ENCODE measurements at regions not wholly inside any gene's neighbourhood (a gene's known extent, or its start where the extent isn't known, plus 50 kb on each side); places are given as distances from the start of the nearest gene placed in this dataset.

GRCh38 chr3:34919025-34919424 lies 720.3 kb upstream of the ARPP21 start:
- no peak for DNase-seq

DNA sequence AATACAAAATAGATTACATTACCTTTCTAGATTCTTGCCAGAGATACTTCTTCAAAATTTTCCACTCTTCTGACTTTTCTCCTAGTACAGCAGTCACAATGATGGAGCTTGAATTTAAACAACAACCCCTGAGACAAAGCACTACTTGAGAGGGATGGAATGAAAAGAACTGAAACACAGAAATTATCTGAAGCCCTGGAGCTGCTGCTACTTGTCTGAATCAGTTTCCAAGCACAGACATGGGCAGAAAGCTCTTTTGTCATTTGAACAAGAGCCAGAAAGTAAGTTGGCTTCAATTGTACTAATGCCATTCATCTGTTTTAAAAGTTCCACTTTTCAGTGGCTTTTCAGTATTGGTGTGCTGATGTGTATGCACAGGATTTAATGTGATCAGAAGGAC lies 718.5 kb upstream of the ARPP21 start:
- DNase-seq: no peak

- DNase-seq: no peak
Observed at GRCh38 chr3:34924961-34925360, 714.4 kb upstream of the ARPP21 start.

GRCh38 chr3:34925851-34926250 lies 713.5 kb upstream of the ARPP21 start:
- DNase-seq: no peak

DNA sequence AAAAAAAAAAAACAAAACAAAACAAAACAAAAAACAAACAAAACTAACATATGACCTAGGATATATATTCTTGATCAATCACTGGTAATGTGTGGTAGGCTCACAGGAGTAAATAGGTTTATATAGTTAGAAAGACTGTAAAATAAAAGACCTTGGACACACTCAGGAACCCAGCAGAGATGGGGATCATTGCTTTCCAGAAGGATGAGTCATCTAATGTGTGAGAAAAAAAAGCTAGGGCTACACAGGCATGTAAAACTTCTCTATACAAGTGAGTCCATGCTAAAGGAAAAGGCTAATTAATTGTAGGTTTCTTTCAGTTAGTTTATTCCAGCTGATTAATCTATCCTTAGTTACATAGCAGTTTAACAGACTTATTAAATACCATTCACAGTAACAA lies 710.3 kb upstream of the ARPP21 start:
- no peak for DNase-seq

- DNase-seq: no peak
Observed at GRCh38 chr3:34934660-34935059, 704.7 kb upstream of the ARPP21 start.

DNA sequence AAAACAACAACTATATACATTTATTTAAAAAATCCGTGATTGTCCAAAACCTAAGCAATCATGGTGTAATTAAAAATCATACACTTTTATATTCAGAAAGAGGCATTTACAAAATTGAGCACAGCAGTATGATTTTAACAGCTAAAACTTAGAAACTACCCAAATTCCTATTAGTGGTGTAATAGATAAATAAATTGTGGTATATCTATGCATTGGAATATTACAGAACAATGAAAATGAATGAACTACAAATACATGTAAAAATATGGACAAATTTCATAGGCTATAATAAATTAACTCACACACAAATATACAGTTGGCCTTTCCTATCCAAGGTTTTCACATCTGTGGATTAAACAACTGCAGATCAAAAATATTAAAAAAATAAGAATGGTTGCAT lies 700.5 kb upstream of the ARPP21 start:
- DNase-seq: no peak

DNA sequence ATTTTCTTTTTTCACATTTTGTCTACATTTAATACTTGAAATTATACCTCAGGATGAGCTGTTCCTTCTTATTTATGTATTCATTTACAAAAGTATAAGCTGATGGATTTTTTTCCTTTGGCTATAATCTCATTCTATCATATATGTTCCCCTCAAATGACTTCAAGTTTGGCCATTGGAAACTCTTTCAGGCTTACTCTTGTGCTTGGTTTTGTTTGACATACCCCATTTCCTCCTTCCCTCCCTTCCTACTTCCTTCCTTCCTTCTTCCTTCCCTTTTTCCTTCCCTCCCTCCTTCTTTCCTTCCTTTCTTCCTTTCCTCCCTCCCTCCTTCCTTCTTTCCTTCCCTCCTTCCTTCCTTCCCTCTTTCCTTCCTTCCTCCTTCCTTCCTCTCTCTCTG lies 697.1 kb upstream of the ARPP21 start:
- no peak for DNase-seq

DNA sequence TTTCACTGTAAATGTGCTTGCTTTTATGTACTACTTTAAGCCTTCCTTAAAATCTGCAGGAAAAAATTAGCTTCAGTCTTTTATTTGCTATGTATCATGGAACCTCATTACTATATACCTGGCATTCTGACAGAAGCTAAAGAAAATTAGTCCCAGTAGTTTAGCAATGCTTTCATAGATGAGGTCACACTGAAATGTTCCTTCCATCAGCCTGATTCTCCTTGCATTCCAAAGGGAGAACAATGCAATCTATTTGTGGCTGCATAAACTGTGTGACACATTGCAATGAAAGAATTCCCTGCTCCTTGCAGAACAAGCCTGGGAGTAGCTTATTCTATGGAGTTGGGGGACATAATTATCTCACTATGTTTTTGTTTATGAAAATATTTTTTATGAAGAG lies 691.5 kb upstream of the ARPP21 start:
- no peak for DNase-seq

GRCh38 chr3:34948517-34948916 lies 690.8 kb upstream of the ARPP21 start:
- DNase-seq: no peak

DNA sequence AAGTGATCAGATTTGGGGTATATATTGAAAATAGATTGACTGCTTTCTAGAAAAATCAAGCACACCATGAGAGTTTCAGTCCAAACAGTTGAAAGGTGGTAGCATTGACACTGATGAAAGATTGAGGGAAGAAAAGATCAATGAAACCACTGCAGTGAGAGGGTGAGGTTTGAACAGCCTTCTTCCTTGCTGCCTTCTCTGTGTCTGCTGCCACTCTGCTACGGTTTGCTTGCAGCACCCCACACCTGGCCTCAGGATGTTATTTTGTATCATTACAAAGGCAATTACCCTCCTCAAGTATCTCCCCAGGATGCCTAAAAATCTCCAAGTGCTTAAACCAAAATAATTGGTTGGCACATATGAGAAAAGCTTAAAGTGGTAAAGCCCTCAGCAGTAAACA lies 683.6 kb upstream of the ARPP21 start:
- DNase-seq: no peak

- DNase-seq: no peak
Observed at GRCh38 chr3:34956511-34956910, 682.8 kb upstream of the ARPP21 start.

DNA sequence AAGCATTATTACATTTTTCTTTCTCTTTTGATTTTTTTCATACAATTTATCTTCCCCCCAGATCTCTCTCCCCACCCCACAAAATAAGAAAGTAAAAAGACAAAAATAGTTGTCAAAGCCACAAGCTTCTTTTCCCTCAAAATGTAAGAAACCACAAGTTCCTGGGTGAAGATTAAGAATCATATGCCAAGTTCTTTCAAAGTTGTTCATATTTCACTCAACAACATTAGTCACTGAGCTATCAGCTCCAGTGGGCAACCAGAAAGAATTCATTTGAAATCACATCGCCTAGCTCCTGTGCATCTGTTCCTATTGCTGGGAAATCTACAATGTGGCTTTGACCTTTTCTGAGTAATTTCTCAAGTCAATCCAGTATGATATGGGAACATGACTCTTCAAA lies 681.6 kb upstream of the ARPP21 start:
- no peak for DNase-seq

DNA sequence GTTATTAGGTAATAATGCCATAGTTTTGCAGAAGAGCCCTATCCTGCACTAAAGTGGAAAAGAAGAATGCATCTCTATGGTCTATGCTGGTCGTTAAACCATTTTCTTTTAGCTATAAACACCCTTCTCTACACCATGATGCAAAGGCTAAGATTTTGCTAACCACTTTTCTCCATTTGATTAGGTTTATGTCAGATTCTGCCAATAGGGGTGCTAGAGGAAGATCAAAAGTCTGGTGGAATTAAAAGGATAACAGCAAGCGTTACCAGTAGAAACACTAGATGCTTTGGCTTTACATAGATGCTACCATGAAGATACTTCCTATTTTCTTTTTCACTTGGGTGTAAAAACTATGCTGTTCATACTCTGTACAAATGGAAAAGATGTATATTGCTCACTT lies 669.8 kb upstream of the ARPP21 start:
- DNase-seq: no peak

- DNase-seq: no peak
Observed at GRCh38 chr3:34972481-34972880, 666.8 kb upstream of the ARPP21 start.

- DNase-seq: no peak
Observed at GRCh38 chr3:34973586-34973985, 665.7 kb upstream of the ARPP21 start.

GRCh38 chr3:34983631-34984030 lies 655.7 kb upstream of the ARPP21 start:
- no peak for DNase-seq

- DNase-seq: no peak
Observed at GRCh38 chr3:34988296-34988695, 651.0 kb upstream of the ARPP21 start.

DNA sequence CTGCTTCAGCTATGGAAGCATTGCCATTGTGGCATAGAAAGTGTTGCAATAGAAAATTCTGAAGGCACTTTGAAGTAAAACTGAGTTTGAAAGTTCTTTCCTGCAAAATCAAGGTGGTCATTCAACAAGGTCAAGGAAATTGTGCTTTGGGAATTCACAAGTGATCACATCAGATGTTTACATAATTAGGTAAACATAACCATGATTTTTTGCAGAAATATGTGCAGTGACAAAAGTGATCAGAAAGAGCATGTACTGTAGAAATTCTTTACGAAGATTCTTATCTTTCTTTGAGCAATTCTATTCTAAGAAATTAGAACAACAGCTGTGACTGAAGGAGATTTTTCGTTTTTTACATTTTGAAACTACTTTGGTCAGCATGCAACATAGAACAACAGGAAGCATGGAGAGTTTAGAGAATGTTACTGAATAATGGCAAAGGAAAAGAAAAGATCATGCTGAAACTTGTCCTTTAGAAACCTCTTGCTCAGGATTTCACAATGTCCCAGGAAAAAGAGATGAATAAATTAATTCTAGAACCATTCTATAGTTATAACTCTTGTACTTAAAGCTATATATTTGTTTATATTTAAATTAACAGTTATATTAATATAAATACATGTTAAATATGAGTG lies 643.4 kb upstream of the ARPP21 start:
- DNase-seq: no peak

- DNase-seq: no peak
Observed at GRCh38 chr3:34998902-34999301, 640.4 kb upstream of the ARPP21 start.

DNA sequence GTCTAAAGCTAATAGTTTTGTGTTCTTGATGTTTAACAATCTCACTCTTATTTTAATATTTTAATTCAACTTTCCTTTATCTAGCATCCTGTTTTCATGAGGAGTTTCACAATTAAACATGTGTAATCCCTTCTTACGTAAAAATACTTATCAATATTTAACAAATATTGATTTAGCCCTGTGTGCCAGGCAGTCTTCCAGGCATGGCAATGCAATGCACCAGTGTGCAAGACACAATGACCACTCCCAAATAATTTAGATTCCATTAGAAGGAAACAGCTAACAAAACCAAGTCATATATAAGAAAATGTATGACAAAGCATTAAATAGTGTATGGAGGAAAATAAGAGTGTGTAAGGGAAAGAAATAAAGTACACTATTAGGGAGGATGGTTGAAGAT lies 627.1 kb upstream of the ARPP21 start:
- no peak for DNase-seq

GRCh38 chr3:35028157-35028556 lies 611.2 kb upstream of the ARPP21 start:
- DNase-seq: no peak

DNA sequence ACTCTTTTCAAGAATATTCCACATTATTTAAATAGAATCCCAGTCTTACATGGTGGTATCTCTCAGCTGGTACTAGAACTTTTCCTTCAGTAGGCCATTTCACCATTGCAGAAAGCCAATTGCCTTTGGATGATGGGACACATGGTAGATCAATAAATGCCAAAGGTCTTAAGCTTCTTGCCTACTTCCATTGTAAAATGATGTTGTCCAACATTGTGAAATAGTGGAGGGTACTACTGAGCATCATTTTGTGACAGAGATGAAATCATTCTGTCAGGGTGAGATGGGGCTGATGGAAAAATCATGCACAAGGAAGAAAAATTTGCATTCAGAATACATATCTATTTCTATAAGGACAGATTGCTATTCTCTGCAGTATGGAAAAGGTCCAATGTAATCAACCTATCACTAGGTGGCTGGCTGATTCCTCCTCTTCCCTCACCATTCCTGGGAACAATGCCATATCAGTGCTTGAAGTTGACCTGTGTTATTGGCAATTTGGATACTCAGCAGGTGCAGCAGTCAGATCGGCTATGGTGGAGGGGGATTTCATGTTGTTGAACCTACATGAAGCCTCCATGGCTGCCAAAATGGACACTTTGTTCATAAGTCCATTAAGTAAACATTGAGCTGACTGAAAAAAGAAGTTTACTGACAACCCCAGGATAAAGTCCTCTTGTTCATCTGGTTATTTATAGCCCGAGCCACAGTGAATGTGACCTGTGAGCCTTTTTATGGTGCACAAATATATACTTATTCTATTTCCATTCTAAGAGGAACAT lies 596.9 kb upstream of the ARPP21 start:
- DNase-seq: no peak

DNA sequence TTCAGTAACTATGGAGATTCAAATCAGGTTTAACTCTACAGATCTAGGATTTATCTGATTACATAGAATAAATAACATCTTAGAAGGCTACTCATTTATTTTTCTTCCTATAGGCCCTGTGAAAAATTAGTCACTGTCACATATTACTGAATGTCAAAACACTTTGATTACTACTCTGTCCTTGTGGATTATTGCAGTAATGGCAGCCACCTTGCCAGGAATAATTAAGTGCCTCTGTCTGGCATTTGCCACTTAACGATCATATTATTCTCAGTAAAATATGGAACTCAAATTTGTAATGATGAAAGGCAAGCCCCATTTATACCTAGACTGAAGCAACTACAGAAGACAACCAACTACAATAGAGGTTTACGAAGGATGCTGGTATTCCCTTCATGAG lies 596.3 kb upstream of the ARPP21 start:
- DNase-seq: no peak

DNA sequence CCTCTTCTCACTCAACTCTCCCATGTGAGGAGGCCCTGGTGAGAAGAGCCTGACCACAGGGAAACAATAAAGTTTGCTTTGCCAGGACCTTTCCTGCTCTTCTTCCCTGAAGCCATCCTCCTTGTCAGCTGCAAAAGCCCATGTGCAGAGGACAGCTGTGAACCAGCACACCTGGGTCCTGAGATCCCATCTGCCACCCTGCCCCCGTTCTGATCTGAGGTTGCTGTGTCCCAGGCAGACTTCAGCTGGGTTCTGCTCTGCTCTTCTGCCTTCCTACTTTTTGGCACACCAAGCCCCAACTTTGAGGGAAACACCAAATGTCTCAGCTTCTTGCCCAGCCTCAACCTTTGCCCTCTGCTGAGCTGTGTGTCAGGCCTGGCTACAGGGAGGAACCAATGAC lies 595.1 kb upstream of the ARPP21 start:
- DNase-seq: no peak
